Limb (tissue), 2 donors: ENCODE measurements at regions not wholly inside any gene's neighbourhood (a gene's known extent, or its start where the extent isn't known, plus 50 kb on each side); places are given as distances from the start of the nearest gene placed in this dataset.
"Not testable (repeated sequence)": the region's sequence is repeated elsewhere in the genome, so short reads cannot be mapped to it uniquely, and the experiment has no call there.

Experiments used
- DNase-seq, 2 donors: peaks; one replicate each; pipeline ENCODE4 v3.0.0-alpha.2; 2016; ENCODE audit errors: extremely low spot score in 2 of 2

GRCh38 chr5:164475339-164475977 is 970.0 kb downstream of the MAT2B start:
- peak in 1 of 2 donors; percentile 22 for DNase-seq

GRCh38 chr5:164481270-164481669 is 975.9 kb downstream of the MAT2B start:
- DNase-seq = no peak

GRCh38 chr5:164482351-164482750 is 976.9 kb downstream of the MAT2B start:
- DNase-seq = no peak

GRCh38 chr5:164484948-164485347 is 979.5 kb downstream of the MAT2B start:
- DNase-seq = no peak

- DNase-seq = no peak
Measured at GRCh38 chr5:164487939-164488338, 982.5 kb downstream of the MAT2B start.

- DNase-seq = peak in 1 of 2 donors; percentile 20
Measured at GRCh38 chr5:164497311-164498064, 992.1 kb downstream of the MAT2B start.

GRCh38 chr5:164498438-164498837 is 993.0 kb downstream of the MAT2B start:
- no peak for DNase-seq

- no peak for DNase-seq
Measured at GRCh38 chr5:164500856-164501255, 995.4 kb downstream of the MAT2B start.

GRCh38 chr5:164501344-164501743 is 995.9 kb downstream of the MAT2B start:
- no peak for DNase-seq

GRCh38 chr5:164504141-164504772 is 998.8 kb downstream of the MAT2B start:
- peak; percentile 45 to 89 for DNase-seq

GRCh38 chr5:164505791-164506190 is 1000.4 kb downstream of the MAT2B start:
- no peak for DNase-seq

GRCh38 chr5:164518067-164518740 is 1012.8 kb downstream of the MAT2B start:
- DNase-seq = no peak

- no peak for DNase-seq
Measured at GRCh38 chr5:164518741-164519080, 1013.3 kb downstream of the MAT2B start.

GRCh38 chr5:164532235-164532900 is 1026.9 kb downstream of the MAT2B start:
- DNase-seq = peak; percentile 40 to 63

GRCh38 chr5:164533426-164533825 is 1028.0 kb downstream of the MAT2B start:
- DNase-seq = not testable (repeated sequence)

- DNase-seq = no peak
Measured at GRCh38 chr5:164540174-164540573, 1034.8 kb downstream of the MAT2B start.

GRCh38 chr5:164545507-164545906 is 1040.1 kb downstream of the MAT2B start:
- DNase-seq = no peak

GRCh38 chr5:164553851-164554250 is 1048.4 kb downstream of the MAT2B start:
- DNase-seq = no peak

GRCh38 chr5:164555809-164556208 is 1050.4 kb downstream of the MAT2B start:
- no peak for DNase-seq

- no peak for DNase-seq
Measured at GRCh38 chr5:164560216-164560615, 1054.8 kb downstream of the MAT2B start.
